OCI-LY1 (cell line): ENCODE measurements at regions not wholly inside any gene's neighbourhood (a gene's known extent, or its start where the extent isn't known, plus 50 kb on each side); places are given as distances from the start of the nearest gene placed in this dataset.

Source experiments
- CTCF ChIP-seq: fragments of 200-600 bp; sonication (generic), shearing (Covaris generic); IDR thresholded peaks from 2 replicates; pipeline ENCODE4 v1.5.1; 2017; ENCODE audit warnings: mild to moderate bottlenecking, antibody characterized with exemption, low read length, moderate library complexity, mixed read lengths
- EZH2 ChIP-seq: fragments of 200-600 bp; sonication (generic), shearing (Covaris generic); IDR thresholded peaks from 2 replicates; pipeline ENCODE4 v1.8.0; 2017; ENCODE audit warnings: borderline replicate concordance, mixed run types, mild to moderate bottlenecking, antibody characterized with exemption, low read length, moderate library complexity, mixed read lengths

GRCh38 chr4:92246384-92246783, 57.4 kb upstream of the GRID2 start:
- TF ChIP-seq CTCF (no peak), EZH2 (no peak)
